CD4-positive, alpha-beta T cell treated with Interleukin-6 at 100 ng/mL for 8 hours (primary cell): ENCODE measurements at regions not wholly inside any gene's neighbourhood (a gene's known extent, or its start where the extent isn't known, plus 50 kb on each side); places are given as distances from the start of the nearest gene placed in this dataset.

Experiments used
- DNase-seq: peaks from one replicate; pipeline ENCODE4 v3.0.0-alpha.2; 2020; ENCODE audit warnings: mixed read lengths, low spot score

GRCh38 chr5:133905424-133905823 lies 63.0 kb downstream of the C5orf15 start:
- DNase-seq: no peak

GRCh38 chr5:133904641-133905040 lies 63.8 kb downstream of the C5orf15 start:
- DNase-seq: no peak

- no peak for DNase-seq
Observed at GRCh38 chr5:133902511-133903118, 65.8 kb downstream of the C5orf15 start.

GRCh38 chr5:133900534-133901270 lies 67.7 kb downstream of the C5orf15 start:
- no peak for DNase-seq

- DNase-seq: no peak
Observed at GRCh38 chr5:133899506-133899905, 68.9 kb downstream of the C5orf15 start.

- DNase-seq: no peak
Observed at GRCh38 chr5:133898440-133898839, 70.0 kb downstream of the C5orf15 start.

GRCh38 chr5:133897431-133897830 lies 71.0 kb downstream of the C5orf15 start:
- DNase-seq: no peak

GRCh38 chr5:133896873-133897272 lies 71.6 kb downstream of the C5orf15 start:
- DNase-seq: no peak

- no peak for DNase-seq
Observed at GRCh38 chr5:133895979-133896845, 72.2 kb downstream of the C5orf15 start.

GRCh38 chr5:133894143-133894542 lies 74.3 kb downstream of the C5orf15 start:
- DNase-seq: no peak

- DNase-seq: no peak
Observed at GRCh38 chr5:133892774-133893173, 75.7 kb downstream of the C5orf15 start.

- DNase-seq: no peak
Observed at GRCh38 chr5:133892306-133892705, 76.1 kb downstream of the C5orf15 start.

GRCh38 chr5:133891390-133891789 lies 77.0 kb downstream of the C5orf15 start:
- DNase-seq: no peak

- DNase-seq: no peak
Observed at GRCh38 chr5:133890776-133891280, 77.6 kb downstream of the C5orf15 start.

- no peak for DNase-seq
Observed at GRCh38 chr5:133890314-133890713, 78.1 kb downstream of the C5orf15 start.

- DNase-seq: no peak
Observed at GRCh38 chr5:133889271-133889905, 79.0 kb downstream of the C5orf15 start.

GRCh38 chr5:133888625-133888991 lies 79.8 kb downstream of the C5orf15 start:
- no peak for DNase-seq

- DNase-seq: no peak
Observed at GRCh38 chr5:133885566-133885965, 82.9 kb downstream of the C5orf15 start.

GRCh38 chr5:133884569-133885311 lies 83.7 kb downstream of the C5orf15 start:
- DNase-seq: no peak

GRCh38 chr5:133883916-133884315 lies 84.5 kb downstream of the C5orf15 start:
- DNase-seq: no peak

- no peak for DNase-seq
Observed at GRCh38 chr5:133882846-133883245, 85.6 kb downstream of the C5orf15 start.

- DNase-seq: no peak
Observed at GRCh38 chr5:133882389-133882695, 86.1 kb downstream of the C5orf15 start.
